GM13976 (cell line): ENCODE measurements at regions not wholly inside any gene's neighbourhood (a gene's known extent, or its start where the extent isn't known, plus 50 kb on each side); places are given as distances from the start of the nearest gene placed in this dataset.

Experiments
- DNase-seq: peaks from one replicate; pipeline ENCODE4 v3.0.0; 2012; ENCODE audit warnings: low spot score
- CTCF ChIP-seq: IDR thresholded peaks from 2 replicates; pipeline ENCODE4 v1.5.1; 2012; ENCODE audit warnings: borderline replicate concordance, mild to moderate bottlenecking; ENCODE audit not compliant: insufficient read depth; ENCODE audit errors: extremely low read depth, missing control alignments, control extremely low read depth
- in situ Hi-C: fragments of 300-500 bp; cut with MboI; formaldehyde crosslinking; loops from one replicate; pipeline ENCODE4 v1.12.0; 2022; ENCODE audit warnings: low sequenced_read_pairs, mixed read lengths, inconsistent platforms; ENCODE audit not compliant: unreplicated experiment

DNA sequence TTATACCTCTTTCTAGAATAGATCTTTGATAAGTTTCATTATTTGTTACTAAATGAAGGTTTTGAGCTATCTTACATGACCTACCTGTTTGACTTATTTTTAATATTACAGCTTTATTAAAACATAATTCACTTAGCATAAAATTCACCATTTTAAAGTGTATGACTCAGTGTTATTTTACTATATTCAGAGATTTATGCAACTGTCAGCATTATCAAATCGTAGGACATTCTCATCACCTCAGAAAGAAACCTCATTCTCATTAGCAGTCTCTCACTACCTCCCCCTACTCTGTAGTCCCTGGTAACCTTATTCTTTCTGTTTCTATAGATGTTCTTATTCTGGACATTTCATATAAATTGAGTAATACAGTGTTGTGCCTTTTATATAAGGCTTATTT is 207.9 kb upstream of the FOXP2 start:
- DNase-seq: no peak
- in situ Hi-C loops: no loop called here
- TF ChIP-seq CTCF: no peak

DNA sequence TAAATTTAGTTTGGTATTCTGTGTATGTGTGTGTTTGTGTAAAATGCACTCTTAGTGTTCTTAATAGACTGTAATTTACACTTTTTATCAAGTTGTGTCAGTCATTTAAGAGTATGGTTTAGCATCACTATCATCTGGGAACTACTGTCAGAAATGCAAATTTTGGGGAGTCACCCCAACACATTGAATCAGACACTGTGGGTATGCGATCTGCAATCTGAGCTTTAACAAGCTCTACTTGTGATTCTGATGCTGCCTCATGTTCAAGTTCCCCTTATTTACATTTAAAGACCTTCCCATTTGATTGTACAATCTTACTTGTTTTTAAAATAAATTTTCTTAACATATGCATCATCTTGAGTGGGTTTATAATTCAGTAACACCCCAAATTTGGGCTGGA is 218.1 kb upstream of the FOXP2 start:
- TF ChIP-seq CTCF: no peak
- no peak for DNase-seq
- in situ Hi-C loops: no loop called here

DNA sequence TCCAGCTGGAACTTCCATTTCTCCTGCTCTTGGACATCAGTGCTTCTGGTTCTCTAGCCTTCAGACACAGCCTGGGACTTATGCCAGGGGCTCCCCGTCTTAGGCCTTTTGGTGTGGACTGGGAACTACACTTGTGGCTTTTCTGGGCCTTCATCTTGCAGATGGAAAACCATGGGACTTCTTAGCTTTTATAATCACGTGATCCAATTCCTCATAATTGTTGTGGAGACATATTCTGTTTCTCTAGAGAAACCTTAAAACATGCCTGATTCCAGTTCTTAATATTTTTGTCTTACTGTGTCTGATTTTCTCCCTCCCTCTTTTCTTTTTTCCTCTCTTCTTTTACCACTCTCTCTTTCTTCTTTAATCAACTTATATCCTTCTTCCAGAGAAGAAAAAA is 224.2 kb upstream of the FOXP2 start:
- no peak for DNase-seq
- no peak for TF ChIP-seq CTCF
- in situ Hi-C loops: no loop called here

- TF ChIP-seq CTCF: no peak
- in situ Hi-C loops: no loop called here
- no peak for DNase-seq
Measured at GRCh38 chr7:114183311-114184088, 231.1 kb upstream of the FOXP2 start.

DNA sequence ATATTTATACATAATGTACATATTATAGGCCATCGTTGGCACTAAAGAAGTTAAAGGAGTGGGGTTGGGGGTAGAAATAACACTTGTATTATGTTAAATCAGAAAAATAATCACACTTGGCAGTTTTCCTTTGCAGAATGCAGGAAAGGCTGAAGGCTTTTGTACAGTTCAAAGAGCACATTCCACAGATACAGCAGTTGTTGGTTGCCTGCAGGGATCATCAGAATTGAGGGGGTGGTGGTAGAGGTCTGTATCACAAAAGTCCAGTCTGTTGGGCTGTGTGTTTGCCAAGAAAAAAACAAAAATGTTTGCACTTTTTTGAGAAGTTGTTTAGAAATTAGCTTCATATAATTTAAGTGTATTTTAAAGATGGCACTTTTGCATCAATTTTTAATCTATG is 231.8 kb upstream of the FOXP2 start:
- no peak for TF ChIP-seq CTCF
- in situ Hi-C loops: no loop called here

GRCh38 chr7:114181280-114181679 is 233.3 kb upstream of the FOXP2 start:
- in situ Hi-C loops: no loop called here
- no peak for DNase-seq
- TF ChIP-seq CTCF: no peak

More for the DNA sequence above, 231.8 kb upstream of the FOXP2 start:
- no peak for DNase-seq
